ENCODE measurements at regions not wholly inside any gene's neighbourhood (a gene's known extent, or its start where the extent isn't known, plus 50 kb on each side); places are given as distances from the start of the nearest gene placed in this dataset.

GRCh38 chrX:13494562-13494961 is 74.8 kb upstream of the EGFL6 start:
- intact Hi-C loops (cut with DNase I), result no loop called here

GRCh38 chrX:13493659-13494058 is 75.7 kb upstream of the EGFL6 start:
- intact Hi-C loops (cut with DNase I), result no loop called here
- Histone ChIP-seq H3K27me3 (ENCODE audit: control insufficient read depth, insufficient read depth, low read length) (peaks cover 4% of the 10 kb centered on the region), H3K27ac (ENCODE audit: low read depth in 2 of 2, low read length in 2 of 2) (no peak overlapping the region), H3K9ac (ENCODE audit: low read length in 3 of 3) (no peak overlapping the region), H3K9me3 (ENCODE audit: control insufficient read depth in 2 of 3, insufficient read depth in 1 of 3, low read length in 3 of 3) (no peaks in the 10 kb centered on the region), H3K36me3 (ENCODE audit: control insufficient read depth in 2 of 3, insufficient read depth in 3 of 3, low read length in 3 of 3) (no peaks in the 10 kb centered on the region), H3K4me1 (ENCODE audit: control insufficient read depth in 2 of 3, insufficient read depth in 2 of 3, low read depth in 1 of 3, low read length in 3 of 3) (no peaks in the 10 kb centered on the region), H3K4me3 (ENCODE audit: low read length in 3 of 3) (no peak overlapping the region)
- TF ChIP-seq CTCF (IDR thresholded peaks at IDR 0.05; ENCODE audit: borderline replicate concordance, extremely low read depth, insufficient read depth), result no peak
- no peak for DNase-seq
- FAIRE-seq, result no peak

More at GRCh38 chrX:13494562-13494961, 74.8 kb upstream of the EGFL6 start:
- Histone ChIP-seq H3K4me1 (ENCODE audit: control insufficient read depth in 2 of 3, insufficient read depth in 2 of 3, low read depth in 1 of 3, low read length in 3 of 3) (no peaks in the 10 kb centered on the region), H3K4me3 (ENCODE audit: low read length in 3 of 3) (no peak overlapping the region), H3K9me3 (ENCODE audit: control insufficient read depth in 2 of 3, insufficient read depth in 1 of 3, low read length in 3 of 3) (no peaks in the 10 kb centered on the region), H3K27ac (ENCODE audit: low read depth in 2 of 2, low read length in 2 of 2) (no peak overlapping the region), H3K36me3 (ENCODE audit: control insufficient read depth in 2 of 3, insufficient read depth in 3 of 3, low read length in 3 of 3) (no peaks in the 10 kb centered on the region), H3K9ac (ENCODE audit: low read length in 3 of 3) (no peak overlapping the region), H3K27me3 (ENCODE audit: control insufficient read depth, insufficient read depth, low read length) (peaks cover 4% of the 10 kb centered on the region)
- no peak for TF ChIP-seq CTCF (IDR thresholded peaks at IDR 0.05; ENCODE audit: borderline replicate concordance, extremely low read depth, insufficient read depth)
- DNase-seq, result no peak
- no peak for FAIRE-seq

- intact Hi-C loops (cut with DNase I), result no loop called here
- H3K9me3 ChIP-seq (ENCODE audit: control insufficient read depth in 2 of 3, insufficient read depth in 1 of 3, low read length in 3 of 3), result no peaks in the 10 kb centered on the region
- no peak for TF ChIP-seq CTCF (IDR thresholded peaks at IDR 0.05; ENCODE audit: borderline replicate concordance, extremely low read depth, insufficient read depth)
- no peaks in the 10 kb centered on the region for H3K4me1 ChIP-seq (ENCODE audit: control insufficient read depth in 2 of 3, insufficient read depth in 2 of 3, low read depth in 1 of 3, low read length in 3 of 3)
- no peak for DNase-seq
- no peak overlapping the region for H3K9ac ChIP-seq (ENCODE audit: low read length in 3 of 3)
- H3K36me3 ChIP-seq (ENCODE audit: control insufficient read depth in 2 of 3, insufficient read depth in 3 of 3, low read length in 3 of 3), result no peaks in the 10 kb centered on the region
- H3K27me3 ChIP-seq (ENCODE audit: control insufficient read depth, insufficient read depth, low read length), result peaks cover 4% of the 10 kb centered on the region
- no peak for FAIRE-seq
- H3K27ac ChIP-seq (ENCODE audit: low read depth in 2 of 2, low read length in 2 of 2), result no peak overlapping the region
- H3K4me3 ChIP-seq (ENCODE audit: low read length in 3 of 3), result no peak overlapping the region
Observed at GRCh38 chrX:13492286-13492685, 77.1 kb upstream of the EGFL6 start.

GRCh38 chrX:13491061-13491460 is 78.3 kb upstream of the EGFL6 start:
- Histone ChIP-seq H3K27me3 (ENCODE audit: control insufficient read depth, insufficient read depth, low read length) (peaks cover 4% of the 10 kb centered on the region), H3K36me3 (ENCODE audit: control insufficient read depth in 2 of 3, insufficient read depth in 3 of 3, low read length in 3 of 3) (no peaks in the 10 kb centered on the region), H3K9ac (ENCODE audit: low read length in 3 of 3) (no peak overlapping the region), H3K27ac (ENCODE audit: low read depth in 2 of 2, low read length in 2 of 2) (no peak overlapping the region), H3K4me3 (ENCODE audit: low read length in 3 of 3) (no peak overlapping the region), H3K9me3 (ENCODE audit: control insufficient read depth in 2 of 3, insufficient read depth in 1 of 3, low read length in 3 of 3) (no peaks in the 10 kb centered on the region), H3K4me1 (ENCODE audit: control insufficient read depth in 2 of 3, insufficient read depth in 2 of 3, low read depth in 1 of 3, low read length in 3 of 3) (no peaks in the 10 kb centered on the region)
- no peak for DNase-seq
- no peak for TF ChIP-seq CTCF (IDR thresholded peaks at IDR 0.05; ENCODE audit: borderline replicate concordance, extremely low read depth, insufficient read depth)
- intact Hi-C loops (cut with DNase I), result no loop called here
- no peak for FAIRE-seq
